ENCODE measurements at regions not wholly inside any gene's neighbourhood (a gene's known extent, or its start where the extent isn't known, plus 50 kb on each side); places are given as distances from the start of the nearest gene placed in this dataset.

DNA sequence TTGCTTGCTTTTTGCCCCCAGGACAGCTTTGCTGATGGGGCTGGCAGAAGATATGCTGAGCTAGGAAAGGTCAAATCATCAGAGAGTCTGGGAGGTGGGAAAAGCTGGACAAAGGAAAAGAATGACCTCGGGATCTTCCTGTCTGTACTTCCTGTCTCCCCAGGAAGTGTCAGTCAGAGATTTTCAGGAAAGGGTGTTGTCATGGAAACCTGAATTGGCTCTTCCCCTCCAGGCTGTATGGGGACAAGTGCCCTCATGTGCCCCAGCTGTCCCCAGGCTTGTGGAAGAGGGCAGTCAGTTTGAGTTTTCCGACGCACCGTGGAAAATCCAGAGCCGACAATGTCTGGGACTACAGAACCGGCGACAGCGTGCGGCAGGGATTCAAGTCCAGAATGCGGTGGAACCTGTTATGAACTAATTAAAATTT is 122.7 kb upstream of the ZFHX3 start:
- TF ChIP-seq CTCF (IDR thresholded peaks at IDR 0.05), result no peak
- no peak for TF ChIP-seq POLR2A (IDR thresholded peaks at IDR 0.05)
- H3K27ac ChIP-seq, result peak overlapping the region in 7 of 12 donors; percentile 20 to 87 (median 46)
- peak in 2 of 5 donors; percentile 35 to 36 for DNase-seq
- intact Hi-C loops (cut with DNase I), result loop anchor here in 7 of 10 donors (5.0 to 10.0 kb wide), 5 partner anchors 96 to 236 kb away; no protein-coding TSS in a partner anchor
- WGBS, 4 donors, result 50 to 69% (median 59%) methylated on average over 10 of the region's 10 CpGs
- H3K9me3 ChIP-seq, result no peaks in the 10 kb centered on the region
- no peaks in the 10 kb centered on the region for H3K36me3 ChIP-seq
- H3K4me1 ChIP-seq, result peaks cover 0 to 58% (median 18%) of the 10 kb centered on the region in 12 donors
- peak in 3 of 4 donors; percentile 13 to 47 (median 35) for ATAC-seq
- H3K4me3 ChIP-seq, result peak overlapping the region in 2 of 12 donors; percentile 2 to 10
- H3K27me3 ChIP-seq, result no peaks in the 10 kb centered on the region

- intact Hi-C loops (cut with DNase I), result no loop called here
- Histone ChIP-seq H3K9me3 (no peaks in the 10 kb centered on the region), H3K36me3 (no peaks in the 10 kb centered on the region), H3K27ac (peak overlapping the region in 8 of 12 donors; percentile 15 to 71 (median 50)), H3K4me1 (peaks cover 0 to 38% (median 9%) of the 10 kb centered on the region in 12 donors), H3K27me3 (no peaks in the 10 kb centered on the region), H3K4me3 (peak overlapping the region in 9 of 12 donors; percentile 2 to 45 (median 26))
- DNase-seq (no peak), ATAC-seq (no peak)
- no peak for TF ChIP-seq POLR2A (IDR thresholded peaks at IDR 0.05)
- TF ChIP-seq CTCF (IDR thresholded peaks at IDR 0.05), result no peak
- WGBS, 4 donors, result 51 to 60% (median 56%) methylated on average over 3 of the region's 3 CpGs
Observed at GRCh38 chr16:73166947-73167550, 119.1 kb upstream of the ZFHX3 start.

GRCh38 chr16:73166441-73166851 is 118.5 kb upstream of the ZFHX3 start:
- WGBS, 4 donors, result 40 to 54% (median 50%) methylated on average over 5 of the region's 5 CpGs
- DNase-seq, result peak in 1 of 5 donors; percentile 37

More at GRCh38 chr16:73166441-73166851, 118.5 kb upstream of the ZFHX3 start:
- H3K27me3 ChIP-seq, result no peaks in the 10 kb centered on the region
- intact Hi-C loops (cut with DNase I), result no loop called here
- no peaks in the 10 kb centered on the region for H3K9me3 ChIP-seq
- no peaks in the 10 kb centered on the region for H3K36me3 ChIP-seq
- H3K4me3 ChIP-seq, result peak overlapping the region in 9 of 12 donors; percentile 2 to 45 (median 26)
- peak overlapping the region in 9 of 12 donors; percentile 15 to 71 (median 39) for H3K27ac ChIP-seq
- TF ChIP-seq CTCF (IDR thresholded peaks at IDR 0.05), result no peak
- no peak for TF ChIP-seq POLR2A (IDR thresholded peaks at IDR 0.05)
- ATAC-seq, result peak in 3 of 4 donors; percentile 55 to 69 (median 65)
- peaks cover 0 to 33% (median 7%) of the 10 kb centered on the region in 12 donors for H3K4me1 ChIP-seq
